GDM1 (cell line): ENCODE measurements at regions not wholly inside any gene's neighbourhood (a gene's known extent, or its start where the extent isn't known, plus 50 kb on each side); places are given as distances from the start of the nearest gene placed in this dataset.
"Not testable (repeated sequence)": the region's sequence is repeated elsewhere in the genome, so short reads cannot be mapped to it uniquely, and the experiment has no call there.

Experiments used
- DNase-seq: peaks from one replicate; lab custom pipeline; 2025; lab: John Stamatoyannopoulos, UW

- no peak for DNase-seq
Measured at GRCh38 chr1:38609166-38610025, 250.2 kb downstream of the RRAGC start.

GRCh38 chr1:38608202-38608864 is 251.2 kb downstream of the RRAGC start:
- peak; percentile 22 for DNase-seq

GRCh38 chr1:38607526-38607925 is 252.0 kb downstream of the RRAGC start:
- no peak for DNase-seq

- DNase-seq, result no peak
Measured at GRCh38 chr1:38605063-38605462, 254.5 kb downstream of the RRAGC start.

DNA sequence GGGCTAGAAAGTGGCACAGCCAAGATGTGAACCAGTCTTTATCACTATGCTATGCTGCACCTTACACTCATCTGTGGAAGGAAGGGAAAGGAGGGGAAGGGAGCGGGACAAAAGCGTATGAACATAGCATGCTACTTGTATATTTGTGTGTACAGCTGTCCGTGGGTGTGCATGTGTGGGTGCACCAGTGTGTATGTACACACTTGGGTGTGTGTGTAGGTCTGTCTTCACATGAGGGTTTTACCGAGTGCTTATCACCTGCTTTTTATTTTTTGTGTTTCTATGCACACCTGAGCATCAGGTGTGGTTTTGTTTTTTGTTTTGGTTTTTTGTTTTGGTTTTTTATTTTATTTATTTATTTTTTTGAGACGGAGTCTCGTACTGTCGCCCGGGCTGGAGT is 255.7 kb downstream of the RRAGC start:
- DNase-seq, result no peak

- DNase-seq, result no peak
Measured at GRCh38 chr1:38600905-38601304, 258.7 kb downstream of the RRAGC start.

DNA sequence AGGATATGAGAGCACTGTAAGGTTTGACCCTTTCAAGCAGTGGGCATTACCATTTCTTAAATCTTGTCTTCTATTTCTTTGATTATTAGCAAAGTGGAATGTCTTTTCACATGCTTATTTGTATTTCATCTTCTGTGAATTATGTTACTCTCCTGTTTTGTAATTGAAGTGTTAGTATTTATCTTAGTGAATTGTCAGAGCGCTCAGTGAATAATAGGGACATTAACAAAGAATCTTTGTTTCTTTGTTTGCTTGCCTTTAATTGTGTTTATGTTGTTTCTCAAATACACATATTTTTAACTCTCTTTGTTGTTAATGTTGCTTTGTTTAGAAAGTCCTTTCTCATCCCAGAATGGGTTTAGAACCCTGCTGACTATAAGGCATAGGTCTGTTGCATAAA is 259.3 kb downstream of the RRAGC start:
- DNase-seq, result no peak

GRCh38 chr1:38598118-38598517 is 261.5 kb downstream of the RRAGC start:
- DNase-seq, result no peak

GRCh38 chr1:38589036-38589435 is 270.5 kb downstream of the RRAGC start:
- DNase-seq, result no peak

DNA sequence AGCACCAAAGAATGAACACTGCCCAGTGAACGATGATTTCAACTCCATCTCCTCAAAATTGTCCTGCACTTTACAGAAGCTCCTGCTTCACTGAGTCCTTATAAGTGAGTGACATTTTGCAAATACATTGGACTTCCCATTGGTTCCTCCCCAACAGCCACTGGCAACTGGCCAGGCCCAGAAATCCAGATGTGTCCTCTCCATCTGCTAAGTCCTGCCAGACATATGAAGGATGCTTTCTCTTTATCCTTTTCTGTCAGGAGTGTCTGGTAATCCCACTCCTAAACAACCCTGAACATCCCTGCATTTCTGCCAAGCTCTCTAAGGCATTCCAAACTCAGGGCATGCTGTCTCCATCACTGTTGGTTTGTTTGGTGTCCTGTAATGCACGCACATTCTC is 271.8 kb downstream of the RRAGC start:
- DNase-seq, result no peak

- no peak for DNase-seq
Measured at GRCh38 chr1:38586993-38587646, 272.5 kb downstream of the RRAGC start.

DNA sequence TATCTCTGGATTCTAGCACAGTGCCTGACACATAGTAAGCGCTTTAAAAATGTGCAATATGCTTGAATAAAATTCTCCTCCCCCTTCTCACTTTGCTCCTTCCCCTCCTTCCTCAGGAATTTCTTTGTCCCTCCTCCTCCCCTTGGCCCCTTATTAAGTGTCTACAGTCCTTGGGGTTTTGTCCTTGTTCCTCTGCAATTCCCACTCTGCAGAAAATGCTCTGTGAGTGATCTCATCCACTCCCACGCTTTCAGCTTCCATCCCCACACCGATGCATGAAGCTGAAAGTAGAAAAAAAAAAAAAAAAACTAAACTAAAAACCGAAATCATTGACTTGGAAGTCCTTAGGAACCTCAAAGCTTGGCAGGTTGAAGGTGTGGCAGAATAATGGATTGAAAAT is 273.6 kb downstream of the RRAGC start:
- DNase-seq, result no peak

- DNase-seq, result no peak
Measured at GRCh38 chr1:38585460-38585859, 274.1 kb downstream of the RRAGC start.

DNA sequence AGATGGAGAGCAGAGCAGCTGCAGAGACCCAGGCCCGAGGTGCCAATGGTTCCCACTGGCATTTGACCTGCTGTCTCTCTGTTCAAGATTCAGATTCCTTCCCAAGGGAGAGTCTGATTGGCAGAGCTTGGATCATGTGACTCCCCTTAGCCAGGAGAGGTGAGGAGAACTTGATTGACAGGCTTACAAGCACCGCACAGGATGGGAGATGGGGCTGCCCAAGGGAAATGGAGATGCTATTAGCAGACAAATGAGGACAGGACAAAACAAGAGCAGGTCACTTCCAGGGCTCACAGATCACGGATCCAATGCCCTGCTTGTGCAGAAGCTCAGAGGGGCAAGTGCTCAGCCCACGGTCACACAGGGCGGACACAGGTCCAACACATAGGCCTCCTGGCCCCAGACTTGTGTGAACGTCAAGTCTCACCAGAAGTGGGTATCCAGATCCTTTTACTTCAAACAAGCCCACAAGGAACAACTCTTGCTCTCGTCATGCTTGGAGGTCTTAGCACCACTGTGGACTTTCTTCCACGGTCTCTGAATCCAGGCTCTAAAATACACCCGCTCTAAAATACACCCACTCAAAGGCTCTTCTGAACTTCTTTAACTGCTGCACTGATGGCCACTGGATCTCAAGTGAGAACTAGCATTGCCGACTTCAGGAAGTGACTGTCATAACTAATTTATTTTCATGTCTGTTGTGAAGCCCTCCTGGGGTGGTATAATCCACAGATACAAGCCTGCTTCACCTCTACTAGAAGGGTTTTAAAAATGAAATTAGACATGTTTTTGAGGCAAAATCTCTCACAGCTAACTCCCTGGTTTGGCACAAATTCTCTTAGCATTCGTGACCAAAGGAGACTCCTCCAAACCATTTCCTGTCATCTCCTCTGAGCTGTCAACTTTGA is 274.9 kb downstream of the RRAGC start:
- DNase-seq, result no peak

GRCh38 chr1:38583287-38583686 is 276.3 kb downstream of the RRAGC start:
- not testable (repeated sequence) for DNase-seq

DNA sequence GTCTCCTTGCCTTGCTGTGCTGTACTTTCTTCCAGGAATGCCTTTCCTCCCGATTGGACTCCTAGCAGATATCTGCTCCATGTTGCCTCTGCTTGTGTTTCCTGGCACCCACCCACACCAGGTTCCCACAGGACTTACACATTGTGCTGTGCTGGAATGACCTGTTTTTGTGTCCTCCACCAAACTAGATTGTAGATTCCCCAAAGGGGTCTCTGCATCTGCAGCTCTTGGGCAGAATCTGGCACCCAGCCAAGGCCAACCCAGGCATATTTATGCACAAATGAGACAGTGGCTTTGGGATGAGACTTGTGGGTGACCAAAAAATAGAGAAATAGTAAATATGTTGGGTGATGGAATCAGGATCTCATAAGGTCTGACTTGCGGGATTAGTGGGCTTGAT is 278.2 kb downstream of the RRAGC start:
- no peak for DNase-seq

DNA sequence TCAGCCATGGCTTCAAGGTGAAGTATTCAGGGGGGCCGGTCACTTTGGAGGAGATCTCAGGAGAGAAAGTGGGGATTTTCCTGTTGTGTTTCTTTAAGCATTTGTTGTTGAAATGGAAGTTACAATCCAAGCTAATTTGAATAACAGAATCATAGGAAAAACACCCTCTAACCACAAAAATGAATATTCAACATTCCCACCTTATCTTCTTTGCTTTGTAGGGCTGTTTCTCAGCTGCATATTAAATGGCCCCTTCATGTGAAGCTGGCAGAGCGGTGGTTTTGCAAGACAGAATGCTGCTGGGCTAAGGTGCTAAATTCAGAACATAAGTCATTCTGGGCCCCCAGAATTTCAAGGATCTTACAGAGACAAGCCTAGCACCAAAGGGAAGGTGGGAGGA is 279.0 kb downstream of the RRAGC start:
- no peak for DNase-seq

DNA sequence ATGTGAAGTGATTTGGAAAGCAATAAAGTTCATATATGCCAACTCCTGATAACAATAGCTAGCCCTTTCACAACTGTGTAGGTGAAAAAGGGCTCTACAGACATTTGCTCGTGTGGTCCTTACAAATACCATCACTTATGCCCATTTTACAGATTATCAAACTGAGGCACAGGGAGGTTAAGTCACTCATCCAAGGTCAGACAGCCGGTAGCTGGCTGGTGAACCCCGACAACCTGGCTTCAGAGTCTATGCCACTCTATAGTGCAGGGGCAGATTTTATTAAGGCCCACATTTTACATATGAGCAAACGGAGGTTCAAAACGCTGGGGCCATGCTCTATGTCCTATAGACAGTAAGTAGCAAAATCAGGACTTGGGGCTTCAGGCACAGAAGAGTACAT is 280.5 kb downstream of the RRAGC start:
- DNase-seq, result no peak

DNA sequence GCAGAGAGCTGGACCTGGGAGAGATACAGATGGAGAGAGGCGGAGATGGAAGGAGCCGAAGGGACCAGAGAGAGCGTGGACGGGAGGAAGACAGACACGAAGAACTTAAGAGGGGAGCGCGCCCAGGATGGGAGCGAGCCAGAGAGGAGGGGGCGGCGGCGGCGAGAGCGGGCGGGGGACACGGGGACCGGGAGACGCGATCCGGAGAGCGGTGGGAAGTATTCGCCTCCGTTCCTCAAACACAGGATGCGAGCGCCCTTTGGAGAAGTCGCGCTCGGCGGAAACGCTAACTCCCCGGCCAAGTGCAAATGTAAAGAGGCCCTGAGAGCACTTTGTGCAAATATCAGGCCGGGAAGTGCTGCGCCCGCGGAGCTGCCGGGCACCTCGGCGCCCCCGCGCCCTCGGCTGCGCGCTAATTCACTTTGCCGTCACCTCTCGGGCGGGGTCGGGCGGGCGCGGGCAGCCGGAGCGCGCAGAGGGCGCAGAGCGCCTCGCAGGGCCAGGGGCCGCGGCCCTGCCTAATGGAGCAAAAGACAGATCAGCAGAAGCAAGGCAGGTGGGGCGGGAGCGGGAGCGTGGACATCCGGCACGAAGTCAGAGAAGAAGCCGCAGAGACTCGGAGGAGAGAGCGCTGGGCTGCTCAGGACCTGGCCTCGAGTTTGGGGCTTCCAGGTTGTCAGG is 281.2 kb downstream of the RRAGC start:
- DNase-seq, result no peak

- DNase-seq, result no peak
Measured at GRCh38 chr1:38577937-38578270, 281.7 kb downstream of the RRAGC start.

DNA sequence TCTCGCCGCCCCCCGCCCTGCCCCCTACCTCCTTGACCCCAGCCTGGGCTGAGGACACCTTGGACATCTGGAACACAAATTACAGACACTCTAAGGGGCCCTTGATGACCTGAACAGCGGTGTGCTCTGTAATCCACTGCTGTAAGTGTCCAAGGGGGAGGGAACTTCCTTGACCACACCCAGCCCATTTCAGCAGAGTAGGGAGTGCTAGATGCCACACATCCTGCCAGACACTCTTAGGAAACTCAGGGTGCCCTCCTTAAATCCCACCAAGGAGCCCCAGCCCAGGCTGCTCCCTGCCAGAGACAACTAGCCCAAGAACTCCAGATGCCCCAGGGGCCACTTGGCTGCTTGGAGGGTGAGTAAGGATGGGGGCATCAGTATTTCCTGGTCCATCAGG is 282.2 kb downstream of the RRAGC start:
- DNase-seq, result no peak

DNA sequence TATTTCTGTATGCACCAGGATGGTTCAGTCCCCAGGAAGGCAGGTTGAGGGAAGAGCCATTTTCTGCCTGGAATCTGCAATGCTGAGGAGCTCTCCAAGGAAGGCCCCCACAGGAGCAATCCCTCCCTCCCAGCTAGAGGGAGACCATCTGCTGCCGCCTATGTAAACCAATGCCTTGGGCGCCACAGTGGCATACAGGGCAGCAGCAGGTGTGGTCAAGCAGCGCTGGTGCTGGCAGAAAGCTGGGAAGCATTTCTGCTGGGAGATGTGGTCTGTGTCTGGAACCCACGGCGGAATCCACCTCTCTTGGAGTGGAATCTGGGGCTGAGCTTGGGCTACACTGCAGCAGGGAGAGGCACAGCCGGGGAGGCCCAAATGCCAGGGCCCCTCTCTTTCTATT is 283.3 kb downstream of the RRAGC start:
- no peak for DNase-seq
